Epithelial cell of esophagus (primary cell): ENCODE measurements at regions not wholly inside any gene's neighbourhood (a gene's known extent, or its start where the extent isn't known, plus 50 kb on each side); places are given as distances from the start of the nearest gene placed in this dataset.

Experiments used
- DNase-seq: peaks from one replicate; pipeline ENCODE4 v3.0.0; 2010; ENCODE audit warnings: low read depth
- H3K4me3 ChIP-seq: 2 replicates; pipeline ENCODE4 v1.5.1; 2011; ENCODE audit warnings: mild to moderate bottlenecking, low read length, control low read depth
- TF ChIP-seq, protein P1 (sequence below): IDR thresholded peaks from 2 replicates; pipeline ENCODE4 v1.5.1; 2011; ENCODE audit warnings: low read depth, mild to moderate bottlenecking, low read length, control low read depth, inconsistent platforms; ENCODE audit not compliant: insufficient read depth; ENCODE audit errors: missing control alignments

DNA sequence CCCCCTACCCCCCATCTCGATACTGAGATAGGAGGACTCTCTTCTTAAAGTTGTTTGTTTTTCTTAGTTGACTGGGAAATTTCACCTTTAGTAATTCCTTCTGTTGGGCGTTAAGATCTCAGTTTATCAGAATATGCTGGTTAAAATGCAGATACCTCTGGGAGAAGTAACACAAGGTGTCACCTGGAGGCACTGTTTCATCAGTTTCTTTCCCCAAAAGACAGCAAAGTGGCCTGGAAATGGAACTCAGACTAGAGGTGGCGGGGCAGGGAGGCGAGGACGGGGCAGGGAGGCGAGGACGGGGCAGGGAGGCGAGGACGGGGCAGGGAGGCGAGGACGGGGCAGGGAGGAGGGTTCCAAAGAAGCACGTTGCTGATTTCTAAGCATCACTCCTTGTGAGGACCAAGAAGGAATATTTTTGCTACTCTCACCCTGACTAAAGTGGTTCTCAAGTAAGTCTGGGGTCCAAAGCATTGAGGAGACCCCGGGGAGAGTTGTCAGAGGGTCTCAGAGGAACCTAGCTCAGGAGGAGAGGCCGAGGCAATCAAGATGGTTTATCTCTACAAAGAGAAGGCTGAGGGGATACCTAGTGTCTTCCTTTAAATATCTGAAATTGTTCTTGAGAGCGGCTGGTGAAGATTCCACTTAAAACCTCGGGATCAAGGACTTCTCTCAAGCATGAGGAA lies 147.0 kb upstream of the B3GAT1 start:
- TF ChIP-seq, protein P1, sequence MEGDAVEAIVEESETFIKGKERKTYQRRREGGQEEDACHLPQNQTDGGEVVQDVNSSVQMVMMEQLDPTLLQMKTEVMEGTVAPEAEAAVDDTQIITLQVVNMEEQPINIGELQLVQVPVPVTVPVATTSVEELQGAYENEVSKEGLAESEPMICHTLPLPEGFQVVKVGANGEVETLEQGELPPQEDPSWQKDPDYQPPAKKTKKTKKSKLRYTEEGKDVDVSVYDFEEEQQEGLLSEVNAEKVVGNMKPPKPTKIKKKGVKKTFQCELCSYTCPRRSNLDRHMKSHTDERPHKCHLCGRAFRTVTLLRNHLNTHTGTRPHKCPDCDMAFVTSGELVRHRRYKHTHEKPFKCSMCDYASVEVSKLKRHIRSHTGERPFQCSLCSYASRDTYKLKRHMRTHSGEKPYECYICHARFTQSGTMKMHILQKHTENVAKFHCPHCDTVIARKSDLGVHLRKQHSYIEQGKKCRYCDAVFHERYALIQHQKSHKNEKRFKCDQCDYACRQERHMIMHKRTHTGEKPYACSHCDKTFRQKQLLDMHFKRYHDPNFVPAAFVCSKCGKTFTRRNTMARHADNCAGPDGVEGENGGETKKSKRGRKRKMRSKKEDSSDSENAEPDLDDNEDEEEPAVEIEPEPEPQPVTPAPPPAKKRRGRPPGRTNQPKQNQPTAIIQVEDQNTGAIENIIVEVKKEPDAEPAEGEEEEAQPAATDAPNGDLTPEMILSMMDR, result no peak
- no peak for DNase-seq
- H3K4me3 ChIP-seq, result no peak overlapping the region

DNA sequence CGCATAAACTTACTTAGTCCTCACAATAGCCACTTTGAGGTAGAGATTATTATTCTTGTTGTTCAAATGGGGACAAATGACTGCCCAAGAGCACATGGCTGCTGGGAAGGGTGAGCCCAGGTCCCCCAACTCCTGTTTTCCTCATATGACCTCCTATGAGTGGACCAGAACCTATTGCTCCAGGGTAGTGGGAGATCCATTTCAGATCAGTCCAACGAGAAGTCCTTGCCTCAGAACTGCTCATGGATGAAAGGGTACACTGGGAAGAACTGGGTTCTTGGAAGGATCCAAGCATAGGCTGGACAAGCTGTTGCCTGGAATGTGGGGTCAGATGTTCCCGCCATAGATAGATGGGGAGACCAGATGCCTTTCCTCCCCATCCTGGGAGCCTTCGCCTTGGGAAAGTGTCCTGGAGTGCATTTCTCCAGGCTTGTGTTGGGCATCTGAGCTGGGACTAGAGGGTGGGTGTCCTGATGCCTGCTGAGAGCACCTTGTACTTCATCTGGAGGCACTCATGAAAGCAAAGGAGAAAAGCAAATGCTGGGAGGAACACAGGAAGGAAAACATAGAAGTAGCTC lies 146.3 kb upstream of the B3GAT1 start:
- TF ChIP-seq, protein P1, result no peak
- no peak for DNase-seq
- H3K4me3 ChIP-seq, result no peak overlapping the region

DNA sequence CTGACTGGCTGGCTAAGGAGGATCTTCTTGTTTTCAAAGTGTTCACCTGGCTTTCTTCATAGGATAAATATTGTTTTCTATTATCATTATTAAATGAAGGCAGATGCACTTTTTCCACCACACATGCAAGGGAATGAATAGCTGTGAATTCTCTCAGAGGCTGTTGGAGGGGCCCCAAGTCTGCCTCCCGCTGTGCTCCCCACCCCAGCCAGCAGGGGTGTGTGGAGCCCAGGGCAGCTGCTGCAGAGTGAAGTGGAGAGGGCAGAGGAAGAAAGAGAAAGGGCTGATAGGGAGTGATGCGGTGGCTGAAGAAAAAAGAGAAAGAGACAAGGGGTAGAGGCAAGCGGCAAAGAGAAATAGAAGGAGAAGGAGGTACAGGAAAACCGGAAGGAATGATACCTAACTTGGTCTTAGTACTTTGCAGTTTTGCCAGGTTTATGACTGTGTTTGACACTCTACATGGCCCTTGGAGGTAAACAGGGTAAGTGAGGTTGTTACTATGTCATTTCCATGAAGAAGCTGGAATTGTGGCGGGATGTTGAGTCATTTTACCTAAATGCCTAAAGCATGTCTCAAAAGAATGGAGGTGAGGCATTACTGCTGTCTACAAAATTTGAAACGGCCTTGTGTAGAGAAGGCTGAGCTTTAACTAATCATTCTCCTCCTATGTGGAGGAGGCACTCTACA lies 145.7 kb upstream of the B3GAT1 start:
- TF ChIP-seq, protein P1, result no peak
- H3K4me3 ChIP-seq, result no peak overlapping the region

DNA sequence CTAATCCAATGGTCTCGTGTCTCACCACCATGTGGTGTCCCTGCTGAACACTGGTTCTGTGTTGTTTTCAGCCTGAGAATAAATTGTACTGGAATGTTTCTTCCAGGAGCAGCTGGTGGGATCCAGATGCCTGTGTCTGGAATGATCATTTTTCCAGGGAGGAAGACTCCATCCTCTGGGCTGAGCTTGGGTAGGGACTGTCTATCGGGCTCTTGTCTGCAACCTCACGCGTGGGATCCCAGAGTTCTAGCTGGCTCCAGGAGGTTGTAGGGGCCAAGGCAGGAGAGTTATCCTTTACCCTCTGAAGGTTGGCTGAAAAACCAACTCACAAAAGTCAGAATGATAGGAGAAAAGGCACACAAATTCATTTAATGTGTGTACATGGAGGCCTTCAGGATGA lies 144.1 kb upstream of the B3GAT1 start:
- no peak for DNase-seq
- no peak overlapping the region for H3K4me3 ChIP-seq
- TF ChIP-seq, protein P1, result no peak

More for the DNA sequence above, 145.7 kb upstream of the B3GAT1 start:
- no peak for DNase-seq

DNA sequence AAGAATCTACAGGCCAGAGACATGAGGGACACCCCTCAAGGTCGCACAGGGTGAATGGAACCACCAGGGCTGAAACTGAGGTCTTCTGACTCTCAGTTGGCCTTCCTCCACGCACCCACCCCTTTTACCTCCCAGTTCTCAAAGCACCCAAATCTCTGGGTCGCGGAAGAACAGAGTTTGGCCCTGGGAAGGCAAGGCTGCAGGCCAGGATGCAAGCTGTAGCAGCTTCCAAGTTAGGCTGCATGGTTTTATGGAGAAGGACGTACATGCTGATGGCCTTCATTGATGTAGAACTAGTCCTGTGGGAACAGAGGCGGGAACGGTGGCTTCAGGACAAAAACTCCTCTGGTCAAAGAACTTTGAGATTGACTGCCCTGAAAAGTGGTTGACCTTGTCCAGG lies 143.5 kb upstream of the B3GAT1 start:
- H3K4me3 ChIP-seq, result no peak overlapping the region
- no peak for DNase-seq
- TF ChIP-seq, protein P1, result no peak

DNA sequence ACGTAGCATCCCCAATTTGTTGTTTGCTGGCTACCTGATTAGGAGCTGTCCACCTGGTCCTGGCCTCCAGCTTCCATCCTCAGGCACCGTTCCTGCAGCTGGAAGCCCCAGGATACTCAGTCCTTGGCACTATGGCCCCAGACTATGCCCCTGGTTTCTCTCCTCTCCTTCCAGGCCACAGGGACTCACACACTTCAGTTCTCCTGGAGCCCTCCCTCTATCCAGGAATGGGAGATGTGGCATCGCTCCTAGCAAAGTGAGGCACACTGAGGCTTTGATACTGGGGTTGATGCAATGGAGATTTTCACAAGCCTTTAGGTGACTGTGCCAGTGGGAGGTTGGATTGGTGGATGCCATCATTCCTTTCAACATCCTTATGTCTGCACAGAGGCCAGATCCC lies 142.8 kb upstream of the B3GAT1 start:
- TF ChIP-seq, protein P1, result no peak
- no peak overlapping the region for H3K4me3 ChIP-seq
- DNase-seq, result no peak
